Renal cortex interstitium (tissue), 11 donors: ENCODE measurements at regions not wholly inside any gene's neighbourhood (a gene's known extent, or its start where the extent isn't known, plus 50 kb on each side); places are given as distances from the start of the nearest gene placed in this dataset.
"Not testable (repeated sequence)": the region's sequence is repeated elsewhere in the genome, so short reads cannot be mapped to it uniquely, and the experiment has no call there.

Experiments
- DNase-seq, 11 donors: peaks; one replicate each; pipeline ENCODE4 v3.0.0-alpha.2; 2013; ENCODE audit warnings: low read depth in 9 of 11, low spot score in 4 of 11; ENCODE audit errors: extremely low read depth in 1 of 11

- no peak for DNase-seq
Measured at GRCh38 chr16:60648290-60648689, 1387.9 kb downstream of the CDH8 start.

- not testable (repeated sequence) for DNase-seq
Measured at GRCh38 chr16:60647388-60647787, 1388.8 kb downstream of the CDH8 start.

GRCh38 chr16:60646631-60647030 is 1389.6 kb downstream of the CDH8 start:
- DNase-seq, result no peak

GRCh38 chr16:60645541-60645940 is 1390.7 kb downstream of the CDH8 start:
- DNase-seq, result no peak

GRCh38 chr16:60642956-60643355 is 1393.3 kb downstream of the CDH8 start:
- no peak for DNase-seq

- DNase-seq, result no peak
Measured at GRCh38 chr16:60641067-60641665, 1395.1 kb downstream of the CDH8 start.

- DNase-seq, result no peak
Measured at GRCh38 chr16:60640038-60640437, 1396.2 kb downstream of the CDH8 start.

GRCh38 chr16:60636636-60637035 is 1399.6 kb downstream of the CDH8 start:
- not testable (repeated sequence) for DNase-seq

- DNase-seq, result peak in 3 of 11 donors; percentile 1 to 11 (median 4)
Measured at GRCh38 chr16:60636117-60636516, 1400.1 kb downstream of the CDH8 start.

- DNase-seq, result no peak
Measured at GRCh38 chr16:60635548-60635947, 1400.7 kb downstream of the CDH8 start.

GRCh38 chr16:60611844-60612243 is 1424.4 kb downstream of the CDH8 start:
- DNase-seq, result no peak

- no peak for DNase-seq
Measured at GRCh38 chr16:60608971-60609370, 1427.3 kb downstream of the CDH8 start.

GRCh38 chr16:60605652-60606051 is 1430.6 kb downstream of the CDH8 start:
- not testable (repeated sequence) for DNase-seq

- no peak for DNase-seq
Measured at GRCh38 chr16:60605176-60605575, 1431.1 kb downstream of the CDH8 start.

GRCh38 chr16:60586493-60586892 is 1449.7 kb downstream of the CDH8 start:
- no peak for DNase-seq

- DNase-seq, result no peak
Measured at GRCh38 chr16:60582528-60582927, 1453.7 kb downstream of the CDH8 start.

GRCh38 chr16:60566901-60567300 is 1469.3 kb downstream of the CDH8 start:
- no peak for DNase-seq

- no peak for DNase-seq
Measured at GRCh38 chr16:60564588-60564987, 1471.7 kb downstream of the CDH8 start.

GRCh38 chr16:60563166-60563565 is 1473.1 kb downstream of the CDH8 start:
- DNase-seq, result no peak

- DNase-seq, result no peak
Measured at GRCh38 chr16:60558936-60559335, 1477.3 kb downstream of the CDH8 start.

- DNase-seq, result peak in 3 of 11 donors; percentile 1 to 11 (median 8)
Measured at GRCh38 chr16:60553090-60553757, 1483.0 kb downstream of the CDH8 start.
